BE2C (cell line): ENCODE measurements at regions not wholly inside any gene's neighbourhood (a gene's known extent, or its start where the extent isn't known, plus 50 kb on each side); places are given as distances from the start of the nearest gene placed in this dataset.

Experiments
- DNase-seq: peaks from one replicate; pipeline ENCODE4 v3.0.0-alpha.2; 2020
- H3K27me3 ChIP-seq: fragments of 250-450 bp; sonication (Bioruptor Pico); 2 replicates; pipeline ENCODE4 v1.5.1; 2020; ENCODE audit warnings: mild to moderate bottlenecking
- H3K36me3 ChIP-seq: fragments of 250-450 bp; sonication (Bioruptor Pico); 2 replicates; pipeline ENCODE4 v1.5.1; 2020; ENCODE audit warnings: mild to moderate bottlenecking
- H3K4me1 ChIP-seq: fragments of 250-450 bp; sonication (Bioruptor Pico); 2 replicates; pipeline ENCODE4 v1.5.1; 2020
- H3K4me3 ChIP-seq: 2 replicates; pipeline ENCODE4 v1.5.1; 2011; ENCODE audit warnings: low read depth, low read length
- H3K9me3 ChIP-seq: fragments of 250-450 bp; sonication (Bioruptor Pico); 2 replicates; pipeline ENCODE4 v1.5.1; 2020
- TF ChIP-seq, protein P1 (sequence below): IDR thresholded peaks from 2 replicates; pipeline ENCODE4 v1.5.1; 2012; ENCODE audit warnings: mild to moderate bottlenecking, low read depth, low read length

DNA sequence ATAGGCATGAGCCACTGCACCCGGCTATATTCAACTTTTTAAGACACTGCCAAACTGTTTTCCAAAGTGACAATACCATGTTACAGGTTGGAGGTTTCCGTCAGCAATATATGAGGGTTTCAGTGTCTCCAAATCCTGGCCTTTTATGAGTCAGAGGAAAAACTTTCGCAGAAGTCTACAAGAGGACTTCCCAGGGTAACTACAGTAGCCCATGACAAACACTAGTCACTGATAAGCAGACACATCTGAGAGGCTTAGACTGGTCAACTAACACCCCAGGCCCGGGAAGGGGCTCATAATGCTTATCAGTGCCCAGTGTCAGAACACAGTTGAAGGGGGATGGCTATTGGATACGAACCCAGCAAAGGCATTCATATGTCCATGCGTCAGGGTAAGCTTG lies 85.4 kb downstream of the SOX4 start:
- Histone ChIP-seq H3K4me3 (no peak overlapping the region), H3K27me3 (no peaks in the 10 kb centered on the region), H3K9me3 (no peaks in the 10 kb centered on the region), H3K36me3 (no peaks in the 10 kb centered on the region), H3K4me1 (no peaks in the 10 kb centered on the region)
- TF ChIP-seq, protein P1, sequence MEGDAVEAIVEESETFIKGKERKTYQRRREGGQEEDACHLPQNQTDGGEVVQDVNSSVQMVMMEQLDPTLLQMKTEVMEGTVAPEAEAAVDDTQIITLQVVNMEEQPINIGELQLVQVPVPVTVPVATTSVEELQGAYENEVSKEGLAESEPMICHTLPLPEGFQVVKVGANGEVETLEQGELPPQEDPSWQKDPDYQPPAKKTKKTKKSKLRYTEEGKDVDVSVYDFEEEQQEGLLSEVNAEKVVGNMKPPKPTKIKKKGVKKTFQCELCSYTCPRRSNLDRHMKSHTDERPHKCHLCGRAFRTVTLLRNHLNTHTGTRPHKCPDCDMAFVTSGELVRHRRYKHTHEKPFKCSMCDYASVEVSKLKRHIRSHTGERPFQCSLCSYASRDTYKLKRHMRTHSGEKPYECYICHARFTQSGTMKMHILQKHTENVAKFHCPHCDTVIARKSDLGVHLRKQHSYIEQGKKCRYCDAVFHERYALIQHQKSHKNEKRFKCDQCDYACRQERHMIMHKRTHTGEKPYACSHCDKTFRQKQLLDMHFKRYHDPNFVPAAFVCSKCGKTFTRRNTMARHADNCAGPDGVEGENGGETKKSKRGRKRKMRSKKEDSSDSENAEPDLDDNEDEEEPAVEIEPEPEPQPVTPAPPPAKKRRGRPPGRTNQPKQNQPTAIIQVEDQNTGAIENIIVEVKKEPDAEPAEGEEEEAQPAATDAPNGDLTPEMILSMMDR = no peak
- no peak for DNase-seq

DNA sequence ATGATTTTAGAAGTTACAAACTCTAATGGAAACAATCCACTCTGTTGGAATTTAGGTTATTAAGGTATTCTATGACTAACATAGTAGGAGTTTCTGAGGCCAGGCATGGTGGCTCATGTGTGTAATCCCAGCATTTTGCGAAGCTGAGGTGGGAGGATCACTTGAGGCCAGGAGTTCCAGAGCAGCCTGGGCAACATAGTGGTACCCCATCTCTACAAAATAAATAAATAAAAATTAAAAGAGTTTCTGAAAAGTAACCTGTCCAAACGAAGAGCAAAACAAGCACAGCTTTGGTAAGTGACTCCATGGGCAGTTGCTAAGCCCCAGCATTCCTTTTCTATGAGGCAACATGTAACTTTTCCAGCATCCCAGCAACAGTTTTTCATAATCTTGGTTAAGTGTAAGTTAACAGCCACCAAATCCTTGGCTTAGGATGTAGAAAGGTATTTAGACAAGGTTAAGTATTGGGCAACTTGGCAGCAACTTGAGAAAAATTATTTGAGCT lies 86.3 kb downstream of the SOX4 start:
- Histone ChIP-seq H3K36me3 (no peaks in the 10 kb centered on the region), H3K27me3 (no peaks in the 10 kb centered on the region), H3K4me1 (no peaks in the 10 kb centered on the region), H3K4me3 (no peak overlapping the region), H3K9me3 (no peaks in the 10 kb centered on the region)
- DNase-seq = no peak
- TF ChIP-seq, protein P1 = no peak

DNA sequence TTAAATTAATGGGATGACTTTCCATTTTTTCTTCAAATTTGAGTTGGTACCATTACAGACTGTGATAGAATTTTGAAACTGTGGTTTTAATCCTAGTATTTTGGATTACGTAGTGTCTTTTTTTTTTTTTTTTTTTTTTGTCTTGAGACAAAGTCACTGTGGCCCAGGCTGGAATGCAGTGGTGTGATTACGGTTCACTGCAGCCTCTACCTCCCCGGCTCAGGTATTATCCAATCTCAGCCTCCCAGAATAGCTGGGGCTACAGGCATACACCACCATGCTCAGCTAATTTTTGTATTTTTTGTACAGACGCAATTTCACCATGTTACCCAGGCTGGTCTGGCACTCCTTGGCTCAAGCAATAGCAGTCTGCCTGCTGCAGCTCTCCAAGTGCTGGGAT lies 87.1 kb downstream of the SOX4 start:
- no peaks in the 10 kb centered on the region for H3K36me3 ChIP-seq
- TF ChIP-seq, protein P1 = no peak
- H3K9me3 ChIP-seq = no peaks in the 10 kb centered on the region
- no peaks in the 10 kb centered on the region for H3K4me1 ChIP-seq
- H3K4me3 ChIP-seq = no peak overlapping the region
- H3K27me3 ChIP-seq = no peaks in the 10 kb centered on the region
- no peak for DNase-seq

DNA sequence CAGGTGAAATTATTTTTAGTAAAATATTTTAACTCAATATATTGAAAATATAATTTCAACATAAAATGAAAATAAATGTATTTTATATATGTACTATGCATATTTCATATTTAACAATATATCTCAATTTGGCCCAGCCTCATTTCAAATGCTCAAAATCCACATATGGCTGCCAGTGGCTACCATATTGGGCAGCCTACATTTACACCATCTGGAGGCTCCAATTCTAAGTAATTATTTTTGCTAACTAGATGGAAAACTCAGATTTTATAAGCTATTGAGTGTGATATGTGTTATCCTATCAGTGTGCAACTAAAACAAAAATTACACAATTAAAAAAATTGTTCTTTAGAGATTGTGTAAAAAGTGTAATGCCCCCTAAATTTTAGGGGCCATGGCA lies 96.9 kb downstream of the SOX4 start:
- no peaks in the 10 kb centered on the region for H3K9me3 ChIP-seq
- TF ChIP-seq, protein P1 = no peak
- H3K27me3 ChIP-seq = no peaks in the 10 kb centered on the region
- no peak overlapping the region for H3K4me3 ChIP-seq
- H3K4me1 ChIP-seq = no peaks in the 10 kb centered on the region
- DNase-seq = no peak
- H3K36me3 ChIP-seq = no peaks in the 10 kb centered on the region

DNA sequence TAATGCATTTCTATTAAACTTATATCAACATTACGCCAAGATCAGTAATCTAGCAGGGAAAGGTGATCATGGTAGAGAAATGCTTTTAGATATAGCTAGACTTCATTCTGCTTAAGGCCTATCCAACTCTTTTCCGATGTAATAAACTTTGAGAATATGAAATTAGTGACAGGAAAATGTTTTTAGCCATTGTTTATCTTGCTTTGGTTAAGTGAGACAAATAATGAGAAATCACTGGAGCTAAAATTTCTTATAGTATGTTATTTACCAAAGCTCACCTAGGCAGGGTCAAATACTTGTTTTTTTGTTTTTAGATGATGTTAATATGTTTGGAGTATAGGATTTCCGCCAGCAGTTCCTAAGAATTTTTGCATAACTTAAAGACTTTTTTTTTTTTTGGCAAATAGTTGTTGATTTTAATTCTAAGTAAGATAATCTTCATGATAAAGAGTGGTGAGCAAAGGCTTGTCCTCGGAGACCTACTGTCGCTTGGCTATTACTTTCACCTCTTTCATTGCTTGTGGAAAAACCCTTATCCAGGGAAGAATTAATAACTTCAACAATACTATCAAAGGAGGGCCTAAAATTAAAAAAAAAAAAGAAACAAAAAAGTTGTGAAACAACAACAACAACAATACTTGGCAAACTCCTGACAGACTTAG lies 98.3 kb downstream of the SOX4 start:
- Histone ChIP-seq H3K36me3 (no peaks in the 10 kb centered on the region), H3K9me3 (no peaks in the 10 kb centered on the region), H3K4me1 (no peaks in the 10 kb centered on the region), H3K27me3 (no peaks in the 10 kb centered on the region), H3K4me3 (no peak overlapping the region)
- no peak for DNase-seq
- TF ChIP-seq, protein P1 = no peak

DNA sequence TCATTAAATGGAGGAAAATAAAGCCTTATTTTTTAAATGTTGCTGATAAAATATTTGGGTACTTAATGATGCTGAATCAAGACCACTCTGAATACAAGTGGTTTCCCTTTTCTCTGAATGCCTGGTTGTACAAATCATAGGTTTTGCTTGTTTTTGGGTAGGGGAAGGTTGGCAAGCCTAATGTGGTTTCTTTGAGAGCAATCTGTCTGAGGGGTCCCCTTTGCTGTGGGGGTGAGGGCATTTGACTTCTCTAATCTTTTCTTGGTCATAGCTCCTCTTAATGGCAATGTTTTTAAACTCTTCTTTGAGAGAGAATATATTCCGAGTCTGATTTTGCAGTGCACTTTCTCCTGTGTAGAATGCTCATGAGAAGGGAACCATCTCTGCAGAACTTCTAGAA lies 99.2 kb downstream of the SOX4 start:
- no peaks in the 10 kb centered on the region for H3K27me3 ChIP-seq
- DNase-seq = no peak
- no peaks in the 10 kb centered on the region for H3K4me1 ChIP-seq
- no peak overlapping the region for H3K4me3 ChIP-seq
- TF ChIP-seq, protein P1 = no peak
- no peaks in the 10 kb centered on the region for H3K9me3 ChIP-seq
- no peaks in the 10 kb centered on the region for H3K36me3 ChIP-seq
